ENCODE measurements at regions not wholly inside any gene's neighbourhood (a gene's known extent, or its start where the extent isn't known, plus 50 kb on each side); places are given as distances from the start of the nearest gene placed in this dataset.
A peak's percentile ranks its signal among the peaks of the same experiment; 100 is the strongest.

- Histone ChIP-seq H3K27me3 (ENCODE audit: control insufficient read depth in 5 of 5, insufficient read depth in 4 of 5, low read length in 5 of 5) (no peaks in the 10 kb centered on the region), H3K9me3 (ENCODE audit: control insufficient read depth in 5 of 5, low read length in 5 of 5) (no peaks in the 10 kb centered on the region), H3K27ac (ENCODE audit: low read depth, low read length) (peak overlapping the region; percentile 81), H3K9ac (ENCODE audit: low read length in 5 of 5) (peak overlapping the region in 1 of 5 donors; percentile 30), H3K4me1 (ENCODE audit: control insufficient read depth in 5 of 5, insufficient read depth in 5 of 5, low read length in 5 of 5) (peaks cover 5 to 48% (median 41%) of the 10 kb centered on the region in 5 donors), H3K4me3 (ENCODE audit: low read depth in 1 of 5, low read length in 5 of 5) (peak overlapping the region in 1 of 5 donors; percentile 23), H3K36me3 (ENCODE audit: control insufficient read depth in 5 of 5, insufficient read depth in 5 of 5, low read length in 5 of 5) (no peaks in the 10 kb centered on the region)
Measured at GRCh38 chr6:151698931-151699700, 108.4 kb upstream of the ESR1 start.

DNA sequence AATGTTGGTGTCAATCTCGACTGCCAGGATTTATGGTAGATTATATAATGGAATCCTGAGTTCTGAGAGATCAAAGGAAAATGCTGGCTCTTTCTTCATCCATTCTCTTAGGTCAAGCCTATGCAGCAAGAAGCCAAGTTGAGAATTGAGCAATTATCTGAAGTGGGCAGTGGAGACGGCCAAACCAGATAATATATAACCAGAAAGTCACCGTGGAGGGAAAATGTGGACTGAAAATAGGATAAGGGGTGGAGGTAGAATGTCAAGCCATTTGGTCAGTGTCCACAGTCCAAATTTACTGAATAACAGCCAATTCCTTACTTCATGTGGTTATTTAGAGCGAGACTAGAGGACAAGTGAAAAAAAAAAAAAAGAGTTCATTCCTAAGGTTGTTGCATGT lies 107.8 kb upstream of the ESR1 start:
- H3K27ac ChIP-seq (ENCODE audit: low read depth, low read length) = peak overlapping the region; percentile 81

GRCh38 chr6:151701911-151702562 lies 105.4 kb upstream of the ESR1 start:
- Histone ChIP-seq H3K9ac (ENCODE audit: low read length in 5 of 5) (peak overlapping the region in 2 of 5 donors; percentile 12 to 14), H3K36me3 (ENCODE audit: control insufficient read depth in 5 of 5, insufficient read depth in 5 of 5, low read length in 5 of 5) (no peaks in the 10 kb centered on the region), H3K27ac (ENCODE audit: low read depth, low read length) (peak overlapping the region; percentile 81), H3K4me1 (ENCODE audit: control insufficient read depth in 5 of 5, insufficient read depth in 5 of 5, low read length in 5 of 5) (peaks cover 5 to 48% (median 41%) of the 10 kb centered on the region in 5 donors), H3K4me3 (ENCODE audit: low read depth in 1 of 5, low read length in 5 of 5) (no peak overlapping the region), H3K9me3 (ENCODE audit: control insufficient read depth in 5 of 5, low read length in 5 of 5) (no peaks in the 10 kb centered on the region), H3K27me3 (ENCODE audit: control insufficient read depth in 5 of 5, insufficient read depth in 4 of 5, low read length in 5 of 5) (no peaks in the 10 kb centered on the region)

More for the DNA sequence above, 107.8 kb upstream of the ESR1 start:
- Histone ChIP-seq H3K9ac (ENCODE audit: low read length in 5 of 5) (no peak overlapping the region), H3K4me3 (ENCODE audit: low read depth in 1 of 5, low read length in 5 of 5) (no peak overlapping the region), H3K4me1 (ENCODE audit: control insufficient read depth in 5 of 5, insufficient read depth in 5 of 5, low read length in 5 of 5) (peaks cover 5 to 48% (median 41%) of the 10 kb centered on the region in 5 donors), H3K36me3 (ENCODE audit: control insufficient read depth in 5 of 5, insufficient read depth in 5 of 5, low read length in 5 of 5) (no peaks in the 10 kb centered on the region), H3K27me3 (ENCODE audit: control insufficient read depth in 5 of 5, insufficient read depth in 4 of 5, low read length in 5 of 5) (no peaks in the 10 kb centered on the region), H3K9me3 (ENCODE audit: control insufficient read depth in 5 of 5, low read length in 5 of 5) (no peaks in the 10 kb centered on the region)

- Histone ChIP-seq H3K4me1 (ENCODE audit: control insufficient read depth in 5 of 5, insufficient read depth in 5 of 5, low read length in 5 of 5) (peaks cover 5 to 48% (median 41%) of the 10 kb centered on the region in 5 donors), H3K36me3 (ENCODE audit: control insufficient read depth in 5 of 5, insufficient read depth in 5 of 5, low read length in 5 of 5) (no peaks in the 10 kb centered on the region), H3K9ac (ENCODE audit: low read length in 5 of 5) (peak overlapping the region in 1 of 5 donors; percentile 15), H3K27ac (ENCODE audit: low read depth, low read length) (peak overlapping the region; percentile 40), H3K27me3 (ENCODE audit: control insufficient read depth in 5 of 5, insufficient read depth in 4 of 5, low read length in 5 of 5) (no peaks in the 10 kb centered on the region), H3K4me3 (ENCODE audit: low read depth in 1 of 5, low read length in 5 of 5) (no peak overlapping the region), H3K9me3 (ENCODE audit: control insufficient read depth in 5 of 5, low read length in 5 of 5) (no peaks in the 10 kb centered on the region)
Measured at GRCh38 chr6:151702851-151703658, 104.4 kb upstream of the ESR1 start.

DNA sequence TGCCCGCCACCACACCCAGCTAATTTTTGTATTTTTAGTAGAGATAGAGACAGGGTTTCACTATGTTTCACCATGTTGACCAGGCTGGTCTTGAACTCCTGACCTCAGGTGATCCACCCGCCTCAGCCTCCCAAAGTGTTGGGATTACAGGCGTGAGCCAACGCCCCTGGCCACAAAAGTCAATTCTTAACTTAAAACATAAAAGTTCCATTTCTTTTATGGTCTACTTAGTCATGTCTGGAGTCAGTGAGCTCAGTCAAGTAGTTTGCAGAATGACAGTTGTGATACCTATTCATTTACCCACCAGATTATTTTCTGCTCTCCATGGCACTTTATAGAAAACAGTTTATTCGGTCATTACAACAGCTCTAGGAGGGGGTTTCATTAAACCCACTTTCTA lies 103.1 kb upstream of the ESR1 start:
- no peak overlapping the region for H3K4me3 ChIP-seq (ENCODE audit: low read depth in 1 of 5, low read length in 5 of 5)
- H3K4me1 ChIP-seq (ENCODE audit: control insufficient read depth in 5 of 5, insufficient read depth in 5 of 5, low read length in 5 of 5) = peaks cover 5 to 39% (median 28%) of the 10 kb centered on the region in 5 donors
- H3K27ac ChIP-seq (ENCODE audit: low read depth, low read length) = no peak overlapping the region
- no peaks in the 10 kb centered on the region for H3K9me3 ChIP-seq (ENCODE audit: control insufficient read depth in 5 of 5, low read length in 5 of 5)
- H3K36me3 ChIP-seq (ENCODE audit: control insufficient read depth in 5 of 5, insufficient read depth in 5 of 5, low read length in 5 of 5) = no peaks in the 10 kb centered on the region
- H3K27me3 ChIP-seq (ENCODE audit: control insufficient read depth in 5 of 5, insufficient read depth in 4 of 5, low read length in 5 of 5) = no peaks in the 10 kb centered on the region
- no peak overlapping the region for H3K9ac ChIP-seq (ENCODE audit: low read length in 5 of 5)

- H3K9me3 ChIP-seq (ENCODE audit: control insufficient read depth in 5 of 5, low read length in 5 of 5) = no peaks in the 10 kb centered on the region
- no peaks in the 10 kb centered on the region for H3K36me3 ChIP-seq (ENCODE audit: control insufficient read depth in 5 of 5, insufficient read depth in 5 of 5, low read length in 5 of 5)
- H3K4me1 ChIP-seq (ENCODE audit: control insufficient read depth in 5 of 5, insufficient read depth in 5 of 5, low read length in 5 of 5) = peaks cover 3 to 21% (median 14%) of the 10 kb centered on the region in 5 donors
- no peak overlapping the region for H3K27ac ChIP-seq (ENCODE audit: low read depth, low read length)
- H3K4me3 ChIP-seq (ENCODE audit: low read depth in 1 of 5, low read length in 5 of 5) = no peak overlapping the region
- H3K9ac ChIP-seq (ENCODE audit: low read length in 5 of 5) = no peak overlapping the region
- H3K27me3 ChIP-seq (ENCODE audit: control insufficient read depth in 5 of 5, insufficient read depth in 4 of 5, low read length in 5 of 5) = no peaks in the 10 kb centered on the region
Measured at GRCh38 chr6:151705993-151706733, 101.3 kb upstream of the ESR1 start.

DNA sequence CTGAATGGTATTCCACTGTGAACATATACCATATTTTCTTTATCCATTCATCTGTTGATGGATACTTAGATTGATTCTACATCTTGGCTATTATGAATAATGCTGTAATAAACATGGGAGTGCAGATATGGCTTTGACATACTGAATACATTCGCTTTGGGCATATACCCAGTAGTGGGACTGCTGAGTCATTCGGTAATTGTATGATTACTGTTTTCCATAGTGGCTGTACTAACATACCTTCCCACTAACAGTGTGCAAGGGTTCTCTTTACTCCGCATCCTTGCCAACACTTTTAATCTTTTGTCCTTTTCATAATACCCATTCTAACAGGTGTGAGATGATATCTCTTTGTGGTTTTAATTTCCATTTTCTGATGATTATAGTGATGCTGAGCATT lies 98.2 kb upstream of the ESR1 start:
- Histone ChIP-seq H3K27ac (ENCODE audit: low read depth, low read length) (no peak overlapping the region), H3K9ac (ENCODE audit: low read length in 5 of 5) (no peak overlapping the region), H3K27me3 (ENCODE audit: control insufficient read depth in 5 of 5, insufficient read depth in 4 of 5, low read length in 5 of 5) (no peaks in the 10 kb centered on the region), H3K9me3 (ENCODE audit: control insufficient read depth in 5 of 5, low read length in 5 of 5) (no peaks in the 10 kb centered on the region), H3K4me1 (ENCODE audit: control insufficient read depth in 5 of 5, insufficient read depth in 5 of 5, low read length in 5 of 5) (no peaks in the 10 kb centered on the region), H3K36me3 (ENCODE audit: control insufficient read depth in 5 of 5, insufficient read depth in 5 of 5, low read length in 5 of 5) (no peaks in the 10 kb centered on the region), H3K4me3 (ENCODE audit: low read depth in 1 of 5, low read length in 5 of 5) (no peak overlapping the region)

DNA sequence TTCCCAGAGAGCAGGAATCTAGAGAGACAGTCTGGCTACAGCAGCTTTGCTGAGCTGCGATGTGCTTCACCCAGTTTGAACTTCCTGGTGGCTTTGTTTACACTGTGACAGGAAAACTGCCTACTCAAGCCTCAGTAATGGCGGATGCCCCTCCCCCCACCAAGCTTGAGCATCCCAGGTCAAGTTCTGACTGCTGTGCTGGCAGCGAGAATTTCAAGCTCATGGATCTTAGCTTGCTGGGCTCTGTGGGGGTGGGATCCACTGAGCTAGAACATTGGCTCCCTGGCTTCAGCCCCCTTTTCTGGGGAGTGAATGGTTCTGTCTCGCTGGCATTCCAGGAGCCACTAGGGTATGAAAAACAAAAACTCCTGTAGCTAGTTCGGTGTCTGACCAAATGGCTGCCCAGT lies 91.0 kb upstream of the ESR1 start:
- H3K27me3 ChIP-seq (ENCODE audit: control insufficient read depth in 5 of 5, insufficient read depth in 4 of 5, low read length in 5 of 5) = no peaks in the 10 kb centered on the region
- no peak overlapping the region for H3K9ac ChIP-seq (ENCODE audit: low read length in 5 of 5)
- H3K4me3 ChIP-seq (ENCODE audit: low read depth in 1 of 5, low read length in 5 of 5) = no peak overlapping the region
- peaks cover 0 to 8% (median 2%) of the 10 kb centered on the region in 5 donors for H3K4me1 ChIP-seq (ENCODE audit: control insufficient read depth in 5 of 5, insufficient read depth in 5 of 5, low read length in 5 of 5)
- H3K9me3 ChIP-seq (ENCODE audit: control insufficient read depth in 5 of 5, low read length in 5 of 5) = no peaks in the 10 kb centered on the region
- no peaks in the 10 kb centered on the region for H3K36me3 ChIP-seq (ENCODE audit: control insufficient read depth in 5 of 5, insufficient read depth in 5 of 5, low read length in 5 of 5)
- no peak overlapping the region for H3K27ac ChIP-seq (ENCODE audit: low read depth, low read length)

DNA sequence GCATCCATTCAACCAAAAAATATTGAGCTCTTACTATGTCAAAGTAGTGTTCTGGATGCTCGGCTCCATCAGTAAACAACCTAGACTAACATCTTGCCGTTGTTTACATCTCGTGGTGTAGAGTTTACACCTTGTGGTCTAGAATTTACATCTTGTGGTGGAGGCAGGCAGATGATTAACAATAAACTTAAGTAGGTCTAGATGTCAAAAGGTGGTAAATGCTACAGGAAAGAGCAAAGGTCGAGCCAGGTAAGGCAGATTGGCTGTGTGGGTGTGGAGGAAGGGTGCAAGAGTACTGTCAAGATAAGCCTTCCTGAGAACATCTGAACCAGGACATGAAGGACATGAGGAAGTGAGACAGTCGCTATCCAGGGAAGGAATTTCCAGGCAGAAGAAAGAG lies 88.4 kb upstream of the ESR1 start:
- Histone ChIP-seq H3K36me3 (ENCODE audit: control insufficient read depth in 5 of 5, insufficient read depth in 5 of 5, low read length in 5 of 5) (no peaks in the 10 kb centered on the region), H3K9me3 (ENCODE audit: control insufficient read depth in 5 of 5, low read length in 5 of 5) (no peaks in the 10 kb centered on the region), H3K27me3 (ENCODE audit: control insufficient read depth in 5 of 5, insufficient read depth in 4 of 5, low read length in 5 of 5) (no peaks in the 10 kb centered on the region), H3K9ac (ENCODE audit: low read length in 5 of 5) (no peak overlapping the region), H3K4me3 (ENCODE audit: low read depth in 1 of 5, low read length in 5 of 5) (no peak overlapping the region), H3K27ac (ENCODE audit: low read depth, low read length) (no peak overlapping the region), H3K4me1 (ENCODE audit: control insufficient read depth in 5 of 5, insufficient read depth in 5 of 5, low read length in 5 of 5) (peaks cover 0 to 19% (median 7%) of the 10 kb centered on the region in 5 donors)

All from subcutaneous abdominal adipose tissue (tissue), 5 donors.